Ishikawa (cell line): ENCODE measurements at regions not wholly inside any gene's neighbourhood (a gene's known extent, or its start where the extent isn't known, plus 50 kb on each side); places are given as distances from the start of the nearest gene placed in this dataset.

Source experiments
- CEBPB ChIP-seq: IDR thresholded peaks from 2 replicates; pipeline ENCODE4 v1.6.1; 2012
- CREB1 ChIP-seq: IDR thresholded peaks from 2 replicates; pipeline ENCODE4 v1.6.1; 2012; ENCODE audit warnings: low read depth
- EGR1 ChIP-seq: IDR thresholded peaks from 2 replicates; pipeline ENCODE4 v1.6.1; 2012
- EP300 ChIP-seq: IDR thresholded peaks from 2 replicates; pipeline ENCODE4 v1.6.1; 2012; ENCODE audit warnings: borderline replicate concordance
- NFIC ChIP-seq: IDR thresholded peaks from 2 replicates; pipeline ENCODE4 v1.6.1; 2012
- RAD21 ChIP-seq: IDR thresholded peaks from 2 replicates; pipeline ENCODE4 v1.6.1; 2012; ENCODE audit warnings: low read depth
- TAF1 ChIP-seq: IDR thresholded peaks from 2 replicates; pipeline ENCODE4 v1.6.1; 2012; ENCODE audit warnings: low read depth, mild to moderate bottlenecking
- TCF12 ChIP-seq: IDR thresholded peaks from 2 replicates; pipeline ENCODE4 v1.6.1; 2012; ENCODE audit warnings: low read depth
- TEAD4 ChIP-seq: IDR thresholded peaks from 2 replicates; pipeline ENCODE4 v1.6.1; 2012
- YY1 ChIP-seq: IDR thresholded peaks from 2 replicates; pipeline ENCODE4 v1.6.1; 2012; ENCODE audit warnings: low read depth
- ZBTB7A ChIP-seq: IDR thresholded peaks from 2 replicates; pipeline ENCODE4 v1.6.1; 2012; ENCODE audit warnings: low read depth
- TF ChIP-seq, protein P1 (sequence below): IDR thresholded peaks from 2 replicates; pipeline ENCODE4 v1.6.1; 2012; ENCODE audit warnings: low read depth, mild to moderate bottlenecking
- TF ChIP-seq, protein P2 (sequence below): IDR thresholded peaks from 2 replicates; pipeline ENCODE4 v1.6.1; 2012
- TF ChIP-seq, protein P3 (sequence below): IDR thresholded peaks from 2 replicates; pipeline ENCODE4 v1.6.1; 2012

DNA sequence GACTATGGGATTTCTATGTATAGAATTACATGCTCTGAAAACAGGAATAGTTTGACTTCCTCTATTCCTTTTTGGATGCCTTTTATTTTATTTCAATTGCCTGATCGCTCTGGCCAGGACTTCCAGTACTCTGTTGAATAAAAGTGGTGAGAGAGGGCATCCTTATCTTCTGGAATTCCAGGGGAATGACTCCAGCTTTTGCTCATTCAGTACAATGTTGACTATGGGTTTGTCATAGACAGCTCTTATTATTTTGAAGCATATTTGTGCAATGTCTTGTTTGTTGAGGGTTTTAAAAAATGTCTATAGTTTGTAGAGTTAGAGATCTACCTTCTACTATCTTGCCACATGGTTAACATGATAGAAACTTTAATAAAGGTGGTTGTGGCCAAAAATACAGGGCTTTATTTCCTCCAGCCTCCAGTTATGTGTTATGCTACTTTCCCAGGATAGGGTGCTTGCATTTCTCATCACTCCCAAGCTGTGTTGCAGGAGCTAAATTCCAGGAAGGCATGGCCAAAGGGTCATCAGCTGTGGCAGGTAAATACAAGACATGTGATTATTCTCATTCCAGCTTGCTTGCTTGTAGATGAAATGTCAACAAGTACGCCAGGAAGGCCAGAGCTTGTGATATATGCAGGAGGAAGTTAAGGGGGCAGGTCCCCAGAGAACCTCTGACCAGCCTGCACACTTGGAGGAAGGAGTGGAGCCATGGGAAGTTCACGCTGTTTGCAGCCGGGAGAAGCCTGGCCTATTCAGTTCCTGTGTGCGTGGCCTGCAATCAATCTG lies 142.4 kb upstream of the CPXCR1 start:
- TF ChIP-seq TAF1 (no peak), EGR1 (no peak), RAD21 (no peak), ZBTB7A (no peak), TEAD4 (no peak), CEBPB (no peak), EP300 (no peak), YY1 (no peak), CREB1 (no peak), TCF12 (no peak), NFIC (no peak)
- TF ChIP-seq, protein P1, sequence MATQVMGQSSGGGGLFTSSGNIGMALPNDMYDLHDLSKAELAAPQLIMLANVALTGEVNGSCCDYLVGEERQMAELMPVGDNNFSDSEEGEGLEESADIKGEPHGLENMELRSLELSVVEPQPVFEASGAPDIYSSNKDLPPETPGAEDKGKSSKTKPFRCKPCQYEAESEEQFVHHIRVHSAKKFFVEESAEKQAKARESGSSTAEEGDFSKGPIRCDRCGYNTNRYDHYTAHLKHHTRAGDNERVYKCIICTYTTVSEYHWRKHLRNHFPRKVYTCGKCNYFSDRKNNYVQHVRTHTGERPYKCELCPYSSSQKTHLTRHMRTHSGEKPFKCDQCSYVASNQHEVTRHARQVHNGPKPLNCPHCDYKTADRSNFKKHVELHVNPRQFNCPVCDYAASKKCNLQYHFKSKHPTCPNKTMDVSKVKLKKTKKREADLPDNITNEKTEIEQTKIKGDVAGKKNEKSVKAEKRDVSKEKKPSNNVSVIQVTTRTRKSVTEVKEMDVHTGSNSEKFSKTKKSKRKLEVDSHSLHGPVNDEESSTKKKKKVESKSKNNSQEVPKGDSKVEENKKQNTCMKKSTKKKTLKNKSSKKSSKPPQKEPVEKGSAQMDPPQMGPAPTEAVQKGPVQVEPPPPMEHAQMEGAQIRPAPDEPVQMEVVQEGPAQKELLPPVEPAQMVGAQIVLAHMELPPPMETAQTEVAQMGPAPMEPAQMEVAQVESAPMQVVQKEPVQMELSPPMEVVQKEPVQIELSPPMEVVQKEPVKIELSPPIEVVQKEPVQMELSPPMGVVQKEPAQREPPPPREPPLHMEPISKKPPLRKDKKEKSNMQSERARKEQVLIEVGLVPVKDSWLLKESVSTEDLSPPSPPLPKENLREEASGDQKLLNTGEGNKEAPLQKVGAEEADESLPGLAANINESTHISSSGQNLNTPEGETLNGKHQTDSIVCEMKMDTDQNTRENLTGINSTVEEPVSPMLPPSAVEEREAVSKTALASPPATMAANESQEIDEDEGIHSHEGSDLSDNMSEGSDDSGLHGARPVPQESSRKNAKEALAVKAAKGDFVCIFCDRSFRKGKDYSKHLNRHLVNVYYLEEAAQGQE = no peak
- TF ChIP-seq, protein P2, sequence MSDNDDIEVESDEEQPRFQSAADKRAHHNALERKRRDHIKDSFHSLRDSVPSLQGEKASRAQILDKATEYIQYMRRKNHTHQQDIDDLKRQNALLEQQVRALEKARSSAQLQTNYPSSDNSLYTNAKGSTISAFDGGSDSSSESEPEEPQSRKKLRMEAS = no peak
- TF ChIP-seq, protein P3, sequence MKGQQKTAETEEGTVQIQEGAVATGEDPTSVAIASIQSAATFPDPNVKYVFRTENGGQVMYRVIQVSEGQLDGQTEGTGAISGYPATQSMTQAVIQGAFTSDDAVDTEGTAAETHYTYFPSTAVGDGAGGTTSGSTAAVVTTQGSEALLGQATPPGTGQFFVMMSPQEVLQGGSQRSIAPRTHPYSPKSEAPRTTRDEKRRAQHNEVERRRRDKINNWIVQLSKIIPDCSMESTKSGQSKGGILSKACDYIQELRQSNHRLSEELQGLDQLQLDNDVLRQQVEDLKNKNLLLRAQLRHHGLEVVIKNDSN = no peak
